HL-60 (cell line): ENCODE measurements at regions not wholly inside any gene's neighbourhood (a gene's known extent, or its start where the extent isn't known, plus 50 kb on each side); places are given as distances from the start of the nearest gene placed in this dataset.
"Not testable (repeated sequence)": the region's sequence is repeated elsewhere in the genome, so short reads cannot be mapped to it uniquely, and the experiment has no call there.

Source experiments
- DNase-seq, 2 experiments: peaks; one replicate each; pipeline ENCODE4 v3.0.0-alpha.2; 2010 to 2020; ENCODE audit warnings: low read depth in 1 of 2, low spot score in 1 of 2
- H3K27ac ChIP-seq: fragments of 250-450 bp; sonication (Bioruptor Pico); replicated peaks from 2 replicates; pipeline ENCODE4 v1.5.1; 2020; ENCODE audit warnings: mild to moderate bottlenecking, moderate library complexity
- H3K27me3 ChIP-seq: fragments of 250-450 bp; sonication (Bioruptor Pico); 2 replicates; pipeline ENCODE4 v1.5.1; 2021; ENCODE audit warnings: mild to moderate bottlenecking, moderate library complexity; ENCODE audit not compliant: insufficient read depth, poor library complexity, severe bottlenecking
- H3K4me3 ChIP-seq: replicated peaks from 2 replicates; pipeline ENCODE4 v1.5.1; 2011; ENCODE audit warnings: mild to moderate bottlenecking, control low read depth, low read length; ENCODE audit not compliant: insufficient read depth
- GABPA ChIP-seq: IDR thresholded peaks from 2 replicates; pipeline ENCODE4 v1.6.1; 2012; ENCODE audit warnings: low read depth
- POLR2AphosphoS5 ChIP-seq: IDR thresholded peaks from 2 replicates; pipeline ENCODE4 v1.6.1; 2012; ENCODE audit warnings: low read depth
- SPI1 ChIP-seq: IDR thresholded peaks from 2 replicates; pipeline ENCODE4 v1.6.1; 2012; ENCODE audit warnings: low read depth, mild to moderate bottlenecking, borderline replicate concordance
- TF ChIP-seq, protein P1 (sequence below): IDR thresholded peaks from one replicate; pipeline ENCODE4 v1.5.1; 2011; ENCODE audit warnings: low read length, control low read depth, inconsistent platforms; ENCODE audit not compliant: insufficient read depth
- TF ChIP-seq, protein P2 (sequence below): IDR thresholded peaks from 2 replicates; pipeline ENCODE4 v1.6.1; 2012; ENCODE audit warnings: low read depth; ENCODE audit not compliant: insufficient replicate concordance

DNA sequence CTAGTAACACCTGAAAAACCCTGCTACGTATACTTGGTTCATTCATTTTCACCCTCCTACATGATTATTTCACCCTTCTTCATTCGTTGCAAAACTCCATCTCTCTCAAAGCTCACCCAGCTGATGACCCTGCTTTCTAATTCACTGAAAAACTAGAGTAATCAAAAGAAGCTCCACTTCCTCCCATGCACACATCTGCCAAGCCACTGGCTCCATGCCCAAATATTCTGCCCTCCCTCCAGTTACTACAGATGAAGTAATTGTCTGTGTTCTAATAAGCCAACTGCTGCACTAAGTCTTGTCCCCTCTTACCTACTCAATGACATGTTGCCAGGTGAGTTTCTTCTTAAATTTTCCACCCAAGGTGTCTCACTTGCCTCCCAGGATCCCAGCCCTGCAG lies 96.9 kb upstream of the CCDC71L start:
- H3K27ac ChIP-seq = peak overlapping the region; percentile 26; the same call in 1 of the 2 replicates
- H3K4me3 ChIP-seq = no peak overlapping the region
- TF ChIP-seq POLR2AphosphoS5 = no peak
- no peak for TF ChIP-seq GABPA
- TF ChIP-seq SPI1 = peak; percentile 91
- peak; percentile 11 to 79 for DNase-seq
- H3K27me3 ChIP-seq = no peaks in the 10 kb centered on the region

DNA sequence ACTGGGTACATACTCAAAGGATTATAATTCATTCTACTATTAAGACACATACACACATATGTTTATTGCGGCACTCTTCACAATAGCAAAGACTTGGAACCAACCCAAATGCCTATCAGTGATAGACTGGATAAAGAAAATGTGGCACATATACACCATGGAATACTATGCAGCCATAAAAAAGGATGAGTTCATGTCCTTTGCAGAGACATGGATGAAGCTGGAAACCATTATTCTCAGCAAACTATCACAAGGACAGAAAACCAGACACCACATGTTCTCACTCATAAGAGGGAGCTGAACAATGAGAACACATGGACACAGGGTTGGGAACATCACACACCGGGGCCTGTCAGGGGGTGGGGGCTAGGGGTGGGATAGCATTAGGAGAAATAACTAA lies 101.9 kb upstream of the CCDC71L start:
- H3K4me3 ChIP-seq, H3K27me3 ChIP-seq, H3K27ac ChIP-seq, DNase-seq: not testable (repeated sequence)

DNA sequence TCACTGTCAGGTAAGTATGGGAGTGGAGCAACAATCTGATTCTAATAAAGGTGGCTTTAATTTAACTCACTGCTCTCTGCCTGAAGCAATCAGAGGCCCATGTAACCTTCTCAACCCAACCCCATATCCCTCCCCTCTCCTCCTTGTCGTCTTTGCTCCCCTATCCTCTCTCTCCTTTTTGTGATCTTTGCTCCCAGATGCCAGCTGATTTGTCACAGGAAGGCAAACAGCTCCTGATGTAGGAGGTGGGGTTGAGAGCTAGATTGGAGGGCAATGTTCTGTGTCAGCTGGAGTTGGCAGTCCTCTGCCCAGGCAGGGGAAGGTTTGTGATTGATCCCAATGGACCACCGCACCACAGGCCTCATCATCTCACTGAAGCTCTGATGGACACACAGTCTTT lies 101.4 kb upstream of the PIK3CG start:
- no peak for TF ChIP-seq SPI1
- TF ChIP-seq, protein P1, sequence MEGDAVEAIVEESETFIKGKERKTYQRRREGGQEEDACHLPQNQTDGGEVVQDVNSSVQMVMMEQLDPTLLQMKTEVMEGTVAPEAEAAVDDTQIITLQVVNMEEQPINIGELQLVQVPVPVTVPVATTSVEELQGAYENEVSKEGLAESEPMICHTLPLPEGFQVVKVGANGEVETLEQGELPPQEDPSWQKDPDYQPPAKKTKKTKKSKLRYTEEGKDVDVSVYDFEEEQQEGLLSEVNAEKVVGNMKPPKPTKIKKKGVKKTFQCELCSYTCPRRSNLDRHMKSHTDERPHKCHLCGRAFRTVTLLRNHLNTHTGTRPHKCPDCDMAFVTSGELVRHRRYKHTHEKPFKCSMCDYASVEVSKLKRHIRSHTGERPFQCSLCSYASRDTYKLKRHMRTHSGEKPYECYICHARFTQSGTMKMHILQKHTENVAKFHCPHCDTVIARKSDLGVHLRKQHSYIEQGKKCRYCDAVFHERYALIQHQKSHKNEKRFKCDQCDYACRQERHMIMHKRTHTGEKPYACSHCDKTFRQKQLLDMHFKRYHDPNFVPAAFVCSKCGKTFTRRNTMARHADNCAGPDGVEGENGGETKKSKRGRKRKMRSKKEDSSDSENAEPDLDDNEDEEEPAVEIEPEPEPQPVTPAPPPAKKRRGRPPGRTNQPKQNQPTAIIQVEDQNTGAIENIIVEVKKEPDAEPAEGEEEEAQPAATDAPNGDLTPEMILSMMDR = no peak
- TF ChIP-seq GABPA = no peak
- TF ChIP-seq, protein P2, sequence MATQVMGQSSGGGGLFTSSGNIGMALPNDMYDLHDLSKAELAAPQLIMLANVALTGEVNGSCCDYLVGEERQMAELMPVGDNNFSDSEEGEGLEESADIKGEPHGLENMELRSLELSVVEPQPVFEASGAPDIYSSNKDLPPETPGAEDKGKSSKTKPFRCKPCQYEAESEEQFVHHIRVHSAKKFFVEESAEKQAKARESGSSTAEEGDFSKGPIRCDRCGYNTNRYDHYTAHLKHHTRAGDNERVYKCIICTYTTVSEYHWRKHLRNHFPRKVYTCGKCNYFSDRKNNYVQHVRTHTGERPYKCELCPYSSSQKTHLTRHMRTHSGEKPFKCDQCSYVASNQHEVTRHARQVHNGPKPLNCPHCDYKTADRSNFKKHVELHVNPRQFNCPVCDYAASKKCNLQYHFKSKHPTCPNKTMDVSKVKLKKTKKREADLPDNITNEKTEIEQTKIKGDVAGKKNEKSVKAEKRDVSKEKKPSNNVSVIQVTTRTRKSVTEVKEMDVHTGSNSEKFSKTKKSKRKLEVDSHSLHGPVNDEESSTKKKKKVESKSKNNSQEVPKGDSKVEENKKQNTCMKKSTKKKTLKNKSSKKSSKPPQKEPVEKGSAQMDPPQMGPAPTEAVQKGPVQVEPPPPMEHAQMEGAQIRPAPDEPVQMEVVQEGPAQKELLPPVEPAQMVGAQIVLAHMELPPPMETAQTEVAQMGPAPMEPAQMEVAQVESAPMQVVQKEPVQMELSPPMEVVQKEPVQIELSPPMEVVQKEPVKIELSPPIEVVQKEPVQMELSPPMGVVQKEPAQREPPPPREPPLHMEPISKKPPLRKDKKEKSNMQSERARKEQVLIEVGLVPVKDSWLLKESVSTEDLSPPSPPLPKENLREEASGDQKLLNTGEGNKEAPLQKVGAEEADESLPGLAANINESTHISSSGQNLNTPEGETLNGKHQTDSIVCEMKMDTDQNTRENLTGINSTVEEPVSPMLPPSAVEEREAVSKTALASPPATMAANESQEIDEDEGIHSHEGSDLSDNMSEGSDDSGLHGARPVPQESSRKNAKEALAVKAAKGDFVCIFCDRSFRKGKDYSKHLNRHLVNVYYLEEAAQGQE = no peak
- TF ChIP-seq POLR2AphosphoS5 = no peak
- no peaks in the 10 kb centered on the region for H3K27me3 ChIP-seq
- H3K27ac ChIP-seq = no peak overlapping the region
- no peak for DNase-seq
- H3K4me3 ChIP-seq = no peak overlapping the region

DNA sequence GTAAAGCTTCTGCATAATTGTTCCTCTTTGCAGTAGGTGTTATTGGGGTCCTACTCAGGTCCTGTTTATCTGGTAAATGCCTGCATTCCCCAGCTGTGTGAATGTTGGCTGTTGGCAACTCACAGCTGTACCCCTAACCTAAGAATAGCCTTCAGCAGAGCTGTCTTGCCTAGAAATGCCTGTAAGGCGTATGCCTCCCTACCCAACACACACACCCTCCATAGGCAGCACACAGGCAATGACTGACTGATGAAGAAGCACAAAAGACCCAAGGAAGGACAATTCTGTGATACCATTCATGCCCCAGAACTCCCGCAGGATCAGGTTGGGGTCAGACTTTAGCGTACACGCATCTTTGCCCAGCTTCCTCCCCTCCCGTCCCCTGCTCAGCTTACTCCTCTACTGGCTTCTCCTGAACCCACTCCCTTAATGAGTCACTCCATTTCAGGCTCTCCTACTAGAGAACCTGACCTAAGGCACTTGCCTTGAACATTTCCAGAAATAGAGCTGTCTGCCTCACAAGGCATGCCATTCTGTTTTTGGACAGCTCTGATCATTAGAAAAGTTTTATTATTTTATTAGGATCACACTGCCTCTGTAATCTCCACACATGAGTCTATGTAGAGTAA lies 99.2 kb upstream of the PIK3CG start:
- H3K4me3 ChIP-seq = no peak overlapping the region
- H3K27me3 ChIP-seq = no peaks in the 10 kb centered on the region
- DNase-seq = no peak
- no peak overlapping the region for H3K27ac ChIP-seq
- TF ChIP-seq GABPA (no peak), POLR2AphosphoS5 (no peak), SPI1 (no peak)
- TF ChIP-seq, protein P1 = no peak
- TF ChIP-seq, protein P2 = no peak

DNA sequence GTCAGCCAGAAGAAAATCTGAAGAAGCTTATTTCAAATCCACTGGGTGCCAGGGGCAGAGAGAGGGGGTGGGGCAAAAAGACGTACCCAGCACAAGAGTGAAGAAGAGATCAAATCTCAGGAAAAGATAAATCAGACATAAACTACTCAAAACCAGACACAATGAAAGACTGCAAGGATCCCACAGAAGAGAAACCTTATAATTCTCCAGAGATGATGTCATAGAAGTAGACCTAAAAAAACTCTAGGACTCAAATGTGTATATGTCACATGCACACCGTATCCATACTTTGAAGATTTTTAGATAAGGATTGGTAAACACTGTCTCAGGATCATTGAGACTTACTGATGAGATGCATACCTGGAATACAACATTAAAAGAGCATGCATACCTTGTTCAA lies 98.5 kb upstream of the PIK3CG start:
- Histone ChIP-seq H3K27ac (no peak overlapping the region), H3K27me3 (no peaks in the 10 kb centered on the region), H3K4me3 (no peak overlapping the region)
- DNase-seq = no peak
- TF ChIP-seq, protein P1 = no peak
- TF ChIP-seq POLR2AphosphoS5 = no peak
- no peak for TF ChIP-seq SPI1
- TF ChIP-seq, protein P2 = no peak
- TF ChIP-seq GABPA = no peak
